Heart left ventricle (tissue), 13 donors: ENCODE measurements at regions not wholly inside any gene's neighbourhood (a gene's known extent, or its start where the extent isn't known, plus 50 kb on each side); places are given as distances from the start of the nearest gene placed in this dataset.

Experiments used
- POLR2A ChIP-seq, 2 donors: fragments of 450-650 bp; IDR thresholded peaks; one replicate each; pipeline ENCODE4 v1.6.1; 2017; ENCODE audit warnings: antibody characterized with exemption in 2 of 2, mild to moderate bottlenecking in 2 of 2, moderate library complexity in 2 of 2
- TF ChIP-seq, protein P1 (sequence below), 12 donors: fragments of 200-600 bp; sonication (generic) in 4 of 12; IDR thresholded peaks; one replicate each; pipeline versions ENCODE4 v1.5.0 to v1.8.0; 2018 to 2022; ENCODE audit warnings: antibody characterized with exemption in 12 of 12, mild to moderate bottlenecking in 5 of 12
- donor health status: ischemic (EF 13 %, LVEDD 7.1; RV severe dilation, severe dysfunction).
- donor health status: DM: no; HTN: yes; CAD: no.
- donor health status: DM: no; HTN: no; CAD: no.
- donor health status: ischemic (EF 25% LVEDD 6.9; RV normal size, moderate dysfunction).
- donor health status: ischemic (EF 25% LVEDD 5.7; RV mildly dilated, moderate dysfunction).
- donor health status: ischemic (EF 35%, LVEDD 5.7; RV mildly dilated, moderate dysfunction).
- donor health status: nonischemic (EF 11% LVEDD 7.7; RV severe dilation, severe dysfunction).
- donor health status: DM: yes; HTN: yes; CAD: no.
- donor health status: PGD.
- donor health status: ischemic (EF 29% LVEDD 5.4; RV normal size, mild dysfunction).
- donor health status: nonischemic (EF 23%, LVEDD 6.1; RV moderate dilation, normal function).

DNA sequence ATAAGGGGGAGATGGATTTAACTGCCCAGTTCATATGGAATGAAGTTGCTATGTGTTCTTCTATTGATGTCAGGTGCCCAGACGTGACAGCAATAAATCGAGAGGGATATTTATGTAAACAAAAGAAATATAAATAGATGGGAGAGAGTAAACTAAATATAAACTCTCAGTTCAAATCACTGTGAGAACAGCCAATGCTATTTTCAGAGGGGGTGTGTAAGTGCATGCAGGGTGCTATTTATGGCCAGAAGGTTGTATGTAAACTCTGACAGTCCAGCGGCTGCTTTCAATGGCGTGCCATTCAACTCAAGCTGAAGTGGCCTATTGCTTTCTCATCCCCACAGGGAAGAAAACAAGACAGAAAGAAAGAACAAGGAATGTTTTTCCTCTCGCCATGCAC is 127.2 kb downstream of the KCNA5 start:
- TF ChIP-seq, protein P1, sequence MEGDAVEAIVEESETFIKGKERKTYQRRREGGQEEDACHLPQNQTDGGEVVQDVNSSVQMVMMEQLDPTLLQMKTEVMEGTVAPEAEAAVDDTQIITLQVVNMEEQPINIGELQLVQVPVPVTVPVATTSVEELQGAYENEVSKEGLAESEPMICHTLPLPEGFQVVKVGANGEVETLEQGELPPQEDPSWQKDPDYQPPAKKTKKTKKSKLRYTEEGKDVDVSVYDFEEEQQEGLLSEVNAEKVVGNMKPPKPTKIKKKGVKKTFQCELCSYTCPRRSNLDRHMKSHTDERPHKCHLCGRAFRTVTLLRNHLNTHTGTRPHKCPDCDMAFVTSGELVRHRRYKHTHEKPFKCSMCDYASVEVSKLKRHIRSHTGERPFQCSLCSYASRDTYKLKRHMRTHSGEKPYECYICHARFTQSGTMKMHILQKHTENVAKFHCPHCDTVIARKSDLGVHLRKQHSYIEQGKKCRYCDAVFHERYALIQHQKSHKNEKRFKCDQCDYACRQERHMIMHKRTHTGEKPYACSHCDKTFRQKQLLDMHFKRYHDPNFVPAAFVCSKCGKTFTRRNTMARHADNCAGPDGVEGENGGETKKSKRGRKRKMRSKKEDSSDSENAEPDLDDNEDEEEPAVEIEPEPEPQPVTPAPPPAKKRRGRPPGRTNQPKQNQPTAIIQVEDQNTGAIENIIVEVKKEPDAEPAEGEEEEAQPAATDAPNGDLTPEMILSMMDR (IDR thresholded peaks at IDR 0.05): no peak
- TF ChIP-seq POLR2A (IDR thresholded peaks at IDR 0.05): no peak
